ENCODE measurements at regions not wholly inside any gene's neighbourhood (a gene's known extent, or its start where the extent isn't known, plus 50 kb on each side); places are given as distances from the start of the nearest gene placed in this dataset.
"Not testable (repeated sequence)": the region's sequence is repeated elsewhere in the genome, so short reads cannot be mapped to it uniquely, and the experiment has no call there.

GRCh38 chr18:43786893-43787292 lies 509.6 kb upstream of the SYT4 start:
- POLR2A ChIA-PET: no interaction called here
- H3K27ac Mint-ChIP-seq: no peak overlapping the region
- H3K36me3 Mint-ChIP-seq: no peaks in the 10 kb centered on the region
- DNase-seq: no peak
- ATAC-seq: no peak
- H3K4me3 Mint-ChIP-seq: no peak overlapping the region
- no peaks in the 10 kb centered on the region for H3K27me3 Mint-ChIP-seq
- H3K9me3 Mint-ChIP-seq: peaks cover 0 to 11% (median 0%) of the 10 kb centered on the region in 9 donors
- no peaks in the 10 kb centered on the region for H3K4me1 Mint-ChIP-seq

DNA sequence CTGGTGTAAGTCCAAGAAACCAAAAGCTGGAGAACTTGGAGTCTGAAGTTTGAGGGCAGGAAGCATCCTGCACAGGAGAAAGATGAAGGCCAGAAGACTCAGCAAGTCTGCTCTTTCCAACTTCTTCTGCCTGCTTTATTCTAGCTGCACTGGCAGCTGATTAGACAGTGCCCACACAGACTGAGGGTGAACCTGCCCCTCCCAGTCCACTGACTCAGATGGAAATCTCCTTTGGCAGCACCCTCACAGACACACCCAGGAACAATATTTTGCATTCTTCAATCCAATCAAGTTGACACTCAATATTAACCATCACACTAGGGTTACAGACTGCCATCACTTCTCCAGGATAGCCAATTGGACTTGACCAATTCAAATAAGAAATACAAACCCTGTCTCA lies 510.4 kb upstream of the SYT4 start:
- not testable (repeated sequence) for ATAC-seq, H3K27me3 Mint-ChIP-seq, H3K4me3 Mint-ChIP-seq

GRCh38 chr18:43789234-43790000 lies 512.1 kb upstream of the SYT4 start:
- H3K36me3 Mint-ChIP-seq: no peaks in the 10 kb centered on the region
- ATAC-seq (no peak), DNase-seq (no peak)
- no peaks in the 10 kb centered on the region for H3K27me3 Mint-ChIP-seq
- POLR2A ChIA-PET: no interaction called here
- H3K9me3 Mint-ChIP-seq: peaks cover 0 to 7% (median under 1%) of the 10 kb centered on the region in 9 donors
- H3K4me1 Mint-ChIP-seq: no peaks in the 10 kb centered on the region
- H3K27ac Mint-ChIP-seq: no peak overlapping the region
- H3K4me3 Mint-ChIP-seq: no peak overlapping the region

More for the DNA sequence above, 510.4 kb upstream of the SYT4 start:
- POLR2A ChIA-PET, H3K27ac Mint-ChIP-seq, H3K4me1 Mint-ChIP-seq, H3K36me3 Mint-ChIP-seq, DNase-seq: not testable (repeated sequence)
- H3K9me3 Mint-ChIP-seq: peaks cover 0 to 11% (median 0%) of the 10 kb centered on the region in 9 donors

DNA sequence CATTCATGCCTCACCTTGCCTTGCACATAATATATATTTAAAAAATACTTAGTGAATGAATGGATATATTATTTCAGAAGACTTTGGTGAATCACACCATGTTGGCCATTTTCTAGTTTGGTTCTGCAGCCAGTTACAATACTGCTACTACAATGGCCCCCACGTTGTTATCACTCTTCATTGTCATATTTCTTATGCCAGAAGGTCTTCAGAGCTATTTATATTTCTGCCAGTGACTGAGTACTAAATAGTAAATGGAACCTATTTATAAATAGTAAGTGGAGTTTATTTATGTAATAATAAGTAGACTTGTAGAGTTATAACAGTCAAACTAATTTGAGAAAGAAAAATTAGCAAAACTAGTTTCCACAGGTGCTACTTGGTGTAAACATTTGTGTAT lies 516.6 kb upstream of the SYT4 start:
- Mint-ChIP-seq H3K27me3 (no peaks in the 10 kb centered on the region), H3K36me3 (no peaks in the 10 kb centered on the region)
- POLR2A ChIA-PET: no interaction called here

GRCh38 chr18:43794363-43794762 lies 517.1 kb upstream of the SYT4 start:
- H3K9me3 Mint-ChIP-seq: peaks cover 0 to 3% (median 0%) of the 10 kb centered on the region in 9 donors
- no peak for ATAC-seq
- no peaks in the 10 kb centered on the region for H3K27me3 Mint-ChIP-seq
- H3K36me3 Mint-ChIP-seq: no peaks in the 10 kb centered on the region
- no peak overlapping the region for H3K4me3 Mint-ChIP-seq
- no peaks in the 10 kb centered on the region for H3K4me1 Mint-ChIP-seq
- no peak overlapping the region for H3K27ac Mint-ChIP-seq
- POLR2A ChIA-PET: no interaction called here
- no peak for DNase-seq

More for the DNA sequence above, 516.6 kb upstream of the SYT4 start:
- no peak for DNase-seq
- Mint-ChIP-seq H3K27ac (no peak overlapping the region), H3K9me3 (peaks cover 0 to 3% (median 0%) of the 10 kb centered on the region in 9 donors), H3K4me1 (no peaks in the 10 kb centered on the region), H3K4me3 (no peak overlapping the region)
- no peak for ATAC-seq

DNA sequence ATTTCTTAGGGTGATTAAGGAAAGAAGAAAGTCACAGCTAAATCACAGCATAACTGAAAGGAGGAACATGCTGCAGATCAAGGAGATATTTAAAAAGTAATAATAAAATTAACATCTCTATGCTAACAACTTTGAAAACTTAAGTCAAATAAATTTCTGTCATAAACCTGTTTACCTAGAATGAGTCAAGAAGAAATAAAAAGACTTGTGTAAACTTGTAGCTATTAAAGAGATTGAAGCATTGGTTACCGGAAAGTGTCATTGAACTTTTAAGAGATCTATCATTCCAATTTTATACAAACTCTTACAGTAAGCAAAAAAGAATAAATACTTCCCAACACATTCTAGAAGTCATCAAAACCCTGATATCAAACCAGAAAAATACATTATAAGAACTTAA lies 520.1 kb upstream of the SYT4 start:
- POLR2A ChIA-PET: no interaction called here
- no peaks in the 10 kb centered on the region for H3K4me1 Mint-ChIP-seq
- no peak overlapping the region for H3K4me3 Mint-ChIP-seq

DNA sequence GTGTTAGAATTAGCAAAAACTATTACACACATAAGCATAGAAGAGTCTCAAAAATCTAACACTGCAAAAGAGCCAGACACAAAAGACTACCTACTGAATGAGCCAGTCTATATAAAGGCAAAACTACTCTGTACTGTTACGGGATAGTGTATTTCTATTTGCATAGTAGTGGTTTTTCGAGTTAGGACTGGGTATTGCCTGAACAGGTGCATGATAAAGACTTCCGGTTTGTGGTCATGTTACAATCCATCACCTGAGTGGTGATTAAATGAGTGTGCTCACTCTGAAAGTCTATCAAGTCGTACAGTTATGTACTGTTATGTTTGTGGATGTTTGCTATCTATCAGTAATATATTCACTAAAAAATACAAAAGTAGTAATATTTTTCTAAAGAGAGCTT lies 523.3 kb upstream of the SYT4 start:
- H3K36me3 Mint-ChIP-seq: no peaks in the 10 kb centered on the region
- POLR2A ChIA-PET: no interaction called here
- no peak overlapping the region for H3K4me3 Mint-ChIP-seq
- DNase-seq (no peak), ATAC-seq (no peak)
- H3K27me3 Mint-ChIP-seq: no peaks in the 10 kb centered on the region
- H3K4me1 Mint-ChIP-seq: no peaks in the 10 kb centered on the region
- H3K27ac Mint-ChIP-seq: no peak overlapping the region
- H3K9me3 Mint-ChIP-seq: peaks cover 0 to 35% (median 5%) of the 10 kb centered on the region in 9 donors

More for the DNA sequence above, 520.1 kb upstream of the SYT4 start:
- no peaks in the 10 kb centered on the region for H3K27me3 Mint-ChIP-seq
- no peak for ATAC-seq
- no peak overlapping the region for H3K27ac Mint-ChIP-seq
- H3K9me3 Mint-ChIP-seq: peaks cover 0 to 20% (median 4%) of the 10 kb centered on the region in 9 donors
- no peaks in the 10 kb centered on the region for H3K36me3 Mint-ChIP-seq
- no peak for DNase-seq

- Mint-ChIP-seq H3K9me3 (peaks cover 0 to 30% (median 11%) of the 10 kb centered on the region in 9 donors), H3K36me3 (no peaks in the 10 kb centered on the region), H3K27ac (no peak overlapping the region), H3K4me3 (no peak overlapping the region), H3K27me3 (no peaks in the 10 kb centered on the region), H3K4me1 (no peaks in the 10 kb centered on the region)
- POLR2A ChIA-PET: no interaction called here
- ATAC-seq (no peak), DNase-seq (no peak)
Observed at GRCh38 chr18:43805646-43806194, 528.4 kb upstream of the SYT4 start.

DNA sequence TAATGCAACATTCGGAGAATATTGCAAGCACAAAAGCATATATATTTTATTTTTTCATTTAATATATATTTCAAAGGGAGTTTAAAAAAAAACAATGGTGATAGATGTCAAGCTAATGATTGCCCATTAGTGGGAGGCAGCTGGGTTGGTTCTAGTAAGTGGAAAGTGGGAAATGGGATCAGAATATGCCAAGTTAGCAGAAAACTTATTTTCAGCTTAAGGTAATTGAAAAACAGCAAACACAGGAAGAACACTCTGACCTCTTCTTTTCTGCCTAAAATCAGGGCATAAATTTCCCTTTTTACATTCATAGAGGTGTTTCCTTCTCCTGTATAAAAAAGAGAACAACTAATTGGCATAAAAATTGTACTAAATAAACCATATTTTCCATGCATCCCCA lies 535.3 kb upstream of the SYT4 start:
- H3K4me3 Mint-ChIP-seq: no peak overlapping the region
- peaks cover 0 to 14% (median 2%) of the 10 kb centered on the region in 9 donors for H3K9me3 Mint-ChIP-seq
- no peaks in the 10 kb centered on the region for H3K36me3 Mint-ChIP-seq
- POLR2A ChIA-PET: no interaction called here
- H3K27me3 Mint-ChIP-seq: no peaks in the 10 kb centered on the region
- ATAC-seq: no peak
- no peaks in the 10 kb centered on the region for H3K4me1 Mint-ChIP-seq
- H3K27ac Mint-ChIP-seq: no peak overlapping the region
- no peak for DNase-seq

GRCh38 chr18:43819397-43819796 lies 542.1 kb upstream of the SYT4 start:
- no peak for ATAC-seq
- H3K27me3 Mint-ChIP-seq: no peaks in the 10 kb centered on the region
- H3K9me3 Mint-ChIP-seq: peaks cover 0 to 17% (median 5%) of the 10 kb centered on the region in 9 donors
- no peak overlapping the region for H3K27ac Mint-ChIP-seq
- H3K4me3 Mint-ChIP-seq: no peak overlapping the region
- no peaks in the 10 kb centered on the region for H3K4me1 Mint-ChIP-seq
- DNase-seq: no peak
- no peaks in the 10 kb centered on the region for H3K36me3 Mint-ChIP-seq
- POLR2A ChIA-PET: no interaction called here

- no peaks in the 10 kb centered on the region for H3K4me1 Mint-ChIP-seq
- no peak overlapping the region for H3K27ac Mint-ChIP-seq
- no peaks in the 10 kb centered on the region for H3K36me3 Mint-ChIP-seq
- peaks cover 0 to 14% (median 5%) of the 10 kb centered on the region in 9 donors for H3K9me3 Mint-ChIP-seq
- DNase-seq (no peak), ATAC-seq (no peak)
- POLR2A ChIA-PET: no interaction called here
- no peak overlapping the region for H3K4me3 Mint-ChIP-seq
- no peaks in the 10 kb centered on the region for H3K27me3 Mint-ChIP-seq
Observed at GRCh38 chr18:43819873-43820272, 542.6 kb upstream of the SYT4 start.

GRCh38 chr18:43825768-43826167 lies 548.5 kb upstream of the SYT4 start:
- Mint-ChIP-seq H3K4me3 (no peak overlapping the region), H3K27me3 (no peaks in the 10 kb centered on the region), H3K9me3 (peaks cover 0 to 7% (median 0%) of the 10 kb centered on the region in 9 donors), H3K36me3 (no peaks in the 10 kb centered on the region), H3K27ac (no peak overlapping the region), H3K4me1 (no peaks in the 10 kb centered on the region)
- POLR2A ChIA-PET: interaction anchor here (0.7 kb wide), 1 partner anchor 135 kb away, joined by 4 read pairs; no protein-coding TSS in a partner anchor
- ATAC-seq: no peak
- DNase-seq: no peak

DNA sequence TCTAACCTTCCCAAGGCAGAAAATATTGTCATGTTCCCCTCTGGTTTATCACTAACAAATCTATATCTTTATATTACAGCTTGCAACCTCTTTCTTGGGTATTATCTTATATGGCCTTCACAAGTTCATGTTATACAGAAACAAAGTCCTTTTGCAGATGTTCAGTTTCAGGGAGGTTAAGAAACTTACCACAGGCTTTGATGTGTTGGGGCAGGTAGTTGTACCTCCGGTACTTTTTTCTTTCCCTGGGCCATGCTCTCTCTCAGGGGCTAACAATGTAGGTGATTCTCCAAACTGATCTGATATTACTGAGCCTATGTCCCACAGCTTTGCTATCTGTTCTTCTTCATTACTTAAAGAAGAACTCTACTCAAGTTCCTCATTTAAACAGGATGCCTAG lies 548.9 kb upstream of the SYT4 start:
- Mint-ChIP-seq H3K4me1 (no peaks in the 10 kb centered on the region), H3K4me3 (no peak overlapping the region), H3K9me3 (peaks cover 0 to 7% (median 0%) of the 10 kb centered on the region in 9 donors), H3K36me3 (no peaks in the 10 kb centered on the region), H3K27me3 (no peaks in the 10 kb centered on the region), H3K27ac (no peak overlapping the region)
- DNase-seq (no peak), ATAC-seq (no peak)
- POLR2A ChIA-PET: no interaction called here

GRCh38 chr18:43827311-43827710 lies 550.0 kb upstream of the SYT4 start:
- no peak for ATAC-seq
- Mint-ChIP-seq H3K9me3 (peaks cover 0 to 12% (median 0%) of the 10 kb centered on the region in 9 donors), H3K27me3 (no peaks in the 10 kb centered on the region), H3K4me1 (no peaks in the 10 kb centered on the region), H3K27ac (no peak overlapping the region), H3K4me3 (no peak overlapping the region), H3K36me3 (no peaks in the 10 kb centered on the region)
- POLR2A ChIA-PET: no interaction called here
- no peak for DNase-seq
